SHP77 treated with DMSO at 0.1 percent for 48 hours (cell line): ENCODE measurements at regions not wholly inside any gene's neighbourhood (a gene's known extent, or its start where the extent isn't known, plus 50 kb on each side); places are given as distances from the start of the nearest gene placed in this dataset.

Source experiments
- DNase-seq: peaks from one replicate; lab custom pipeline; 2025; lab: John Stamatoyannopoulos, UW

GRCh38 chr15:59953392-59953883 is 50.7 kb upstream of the FOXB1 start:
- peak; percentile 98 for DNase-seq

DNA sequence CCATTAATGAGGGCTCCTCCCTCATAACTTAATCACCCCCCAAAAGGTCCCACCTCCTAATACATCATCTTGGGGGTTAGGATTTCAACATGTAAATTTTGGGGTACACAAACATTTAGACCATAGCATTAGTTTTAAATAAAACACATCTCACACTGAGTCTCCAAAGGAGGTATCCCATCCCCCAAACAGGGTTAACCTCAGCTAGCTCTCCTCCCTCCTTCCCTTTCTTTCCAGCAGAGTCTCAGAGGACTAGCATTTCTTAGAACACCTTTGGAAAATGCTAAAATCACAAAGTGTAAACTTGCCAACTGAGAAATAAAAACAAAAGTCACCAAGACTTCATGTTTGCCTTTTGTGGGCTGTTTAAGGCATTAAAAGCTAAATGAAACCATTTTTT is 51.2 kb upstream of the FOXB1 start:
- DNase-seq: no peak

GRCh38 chr15:59950603-59951388 is 53.3 kb upstream of the FOXB1 start:
- no peak for DNase-seq

DNA sequence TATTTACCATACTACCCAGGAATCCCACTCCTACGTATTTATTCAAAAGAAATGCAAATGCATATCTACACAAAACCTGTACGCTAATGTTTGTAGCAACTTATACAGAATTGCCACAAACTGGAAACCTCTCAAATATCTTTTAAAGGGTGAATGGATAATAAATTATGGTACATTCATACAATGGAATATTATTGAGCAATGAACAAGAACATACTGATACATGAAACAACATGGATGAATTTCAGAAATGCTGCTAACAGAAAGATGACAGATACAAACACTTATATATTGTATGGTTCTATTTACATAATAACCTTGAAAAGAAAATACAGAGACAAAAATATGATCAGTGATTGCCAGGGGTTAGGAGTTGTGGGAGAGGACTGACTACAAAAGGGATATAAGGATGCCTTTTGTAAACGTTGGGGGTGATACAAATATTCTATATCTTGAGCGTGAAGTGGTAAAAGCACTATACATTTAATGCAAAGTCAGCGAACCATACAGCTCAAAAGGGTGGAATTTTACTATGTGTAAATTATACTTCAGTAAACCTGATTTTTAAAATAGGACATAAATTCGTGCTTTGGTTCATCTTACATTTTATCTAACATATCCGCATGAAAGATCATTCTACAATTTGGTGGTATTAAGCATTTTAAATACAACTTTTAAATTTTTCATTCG is 55.0 kb upstream of the FOXB1 start:
- DNase-seq: no peak

GRCh38 chr15:59946084-59946483 is 58.0 kb upstream of the FOXB1 start:
- DNase-seq: no peak

DNA sequence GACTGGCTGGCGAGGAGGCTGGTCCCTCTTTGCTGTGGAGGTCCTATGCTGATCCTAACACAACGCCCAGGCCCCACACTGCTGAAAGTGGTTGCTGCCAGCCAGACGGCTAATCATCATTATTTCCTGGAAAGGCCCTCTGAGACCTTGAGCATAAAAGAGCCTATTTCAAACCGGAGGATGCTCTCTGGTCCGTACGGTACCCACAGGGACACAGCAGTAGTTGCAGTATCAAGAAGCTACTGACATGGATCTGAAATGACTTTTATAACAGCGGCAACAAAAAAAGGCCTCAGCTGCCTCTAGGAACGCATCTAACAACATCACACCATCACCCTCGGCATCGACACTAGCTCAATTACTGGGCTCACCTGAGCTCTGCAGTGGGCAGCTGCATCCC is 59.1 kb upstream of the FOXB1 start:
- no peak for DNase-seq

DNA sequence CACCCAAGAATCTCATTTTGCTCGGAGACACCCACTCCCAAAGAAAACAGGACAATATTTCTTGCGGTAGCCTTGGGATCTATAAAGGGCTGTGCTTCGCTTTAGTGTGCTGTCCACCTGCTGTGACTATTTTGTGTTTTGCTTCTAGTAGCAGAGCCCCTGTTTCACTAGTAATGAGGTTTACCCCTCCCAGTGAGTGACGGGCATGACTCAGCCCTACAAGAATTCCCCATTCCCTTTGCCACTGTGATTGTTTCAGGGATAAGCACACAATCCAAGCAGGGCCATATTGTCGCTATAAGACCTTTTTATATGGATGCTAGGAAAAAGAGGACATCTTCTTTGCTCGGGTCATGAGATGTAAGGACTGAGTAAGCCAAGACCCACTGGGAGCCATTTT is 62.5 kb upstream of the FOXB1 start:
- no peak for DNase-seq

DNA sequence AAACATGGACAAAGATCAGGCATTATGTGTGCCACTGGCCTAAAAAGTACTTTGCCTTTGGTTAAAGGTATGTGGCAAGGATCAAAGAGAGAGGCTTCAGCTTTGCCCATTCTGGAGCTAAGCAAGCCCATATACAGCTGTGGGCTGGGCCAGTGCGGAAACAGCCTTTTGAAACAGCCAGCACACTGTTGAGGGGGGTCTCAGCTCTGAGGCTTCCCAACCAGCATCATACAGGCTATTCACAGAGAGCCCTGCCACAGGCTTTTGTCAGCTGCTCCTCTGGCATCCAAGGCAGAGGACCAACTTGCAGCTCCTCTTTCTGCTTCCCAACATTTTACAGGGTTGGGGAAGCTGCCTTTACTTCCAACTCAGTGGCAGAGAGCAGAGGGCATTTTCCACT is 63.2 kb upstream of the FOXB1 start:
- DNase-seq: no peak

DNA sequence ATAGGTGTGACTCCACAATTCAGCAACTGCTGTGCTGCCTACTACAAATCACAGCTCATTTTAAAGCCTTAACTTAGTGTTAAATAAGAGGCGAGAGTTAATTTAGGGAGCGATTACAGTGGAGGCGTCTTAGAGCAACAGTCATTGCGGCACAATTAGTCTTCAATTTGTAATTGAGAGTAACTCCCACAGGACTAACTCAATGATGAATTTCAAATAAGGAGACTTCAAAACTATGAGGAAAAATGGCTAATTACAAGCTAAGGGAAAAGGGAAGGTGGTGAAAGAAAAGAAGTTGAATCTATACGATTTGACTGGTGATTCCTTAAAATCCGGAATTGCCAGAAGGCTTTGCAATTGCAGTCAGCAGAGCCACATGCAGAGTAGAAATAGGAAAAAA is 63.7 kb upstream of the FOXB1 start:
- no peak for DNase-seq

- no peak for DNase-seq
Observed at GRCh38 chr15:59936741-59937140, 67.4 kb upstream of the FOXB1 start.

GRCh38 chr15:59933607-59934006 is 70.5 kb upstream of the FOXB1 start:
- no peak for DNase-seq

GRCh38 chr15:59931646-59932261 is 72.4 kb upstream of the FOXB1 start:
- DNase-seq: no peak

DNA sequence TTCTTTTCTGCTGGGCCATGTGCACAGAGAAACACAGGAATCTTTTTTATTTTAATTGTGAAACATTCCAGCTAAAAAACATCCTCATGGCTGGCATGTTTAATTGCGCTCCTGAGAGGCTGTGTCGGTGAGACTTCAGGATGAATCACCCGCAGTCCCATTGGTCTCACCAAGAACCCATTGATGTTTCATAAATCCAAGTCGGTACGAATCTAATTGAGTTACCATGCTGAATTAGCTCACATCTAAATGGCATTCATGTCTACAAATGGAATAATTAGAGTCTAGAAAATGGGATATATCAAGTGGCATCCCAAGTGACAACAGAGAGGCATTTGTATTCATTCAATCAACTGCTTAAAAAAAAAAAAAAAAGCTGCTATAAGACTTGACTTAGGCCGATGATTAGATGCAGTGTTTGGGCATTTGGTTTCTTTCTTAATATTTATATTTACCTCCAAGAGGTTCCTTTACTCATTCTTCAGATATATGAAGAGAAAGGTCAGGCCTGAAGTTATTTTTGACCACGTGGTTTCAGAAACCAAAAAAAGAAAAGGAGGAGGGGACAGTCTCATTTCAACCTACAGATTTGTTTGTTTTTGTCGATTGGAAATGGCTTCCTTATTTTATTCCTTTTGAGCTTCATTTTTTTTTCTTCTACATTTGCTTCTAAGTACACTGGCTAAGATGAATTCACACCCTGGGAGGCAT is 79.1 kb upstream of the FOXB1 start:
- DNase-seq: no peak

DNA sequence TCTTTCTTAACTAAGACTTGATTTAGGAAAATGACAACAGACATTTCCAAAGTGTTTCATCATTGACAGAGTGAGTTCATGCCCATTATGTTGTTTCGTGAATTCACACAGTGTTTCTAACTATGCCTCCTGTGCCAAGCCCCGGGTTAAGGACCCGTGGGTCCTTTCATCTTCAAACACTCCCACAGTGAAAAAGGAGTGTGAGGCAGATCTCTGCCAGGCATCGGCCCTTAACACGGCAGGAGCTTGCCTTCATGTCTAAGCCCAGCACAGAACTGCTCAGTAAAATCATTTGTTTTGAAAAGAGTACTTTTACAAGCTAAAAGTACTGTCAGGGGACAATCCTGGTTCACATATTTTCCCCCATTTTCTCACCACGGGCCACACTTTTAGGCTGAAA is 80.0 kb upstream of the FOXB1 start:
- DNase-seq: no peak

GRCh38 chr15:59923508-59923907 is 80.6 kb upstream of the FOXB1 start:
- no peak for DNase-seq

- DNase-seq: no peak
Observed at GRCh38 chr15:59918994-59919951, 84.8 kb upstream of the FOXB1 start.

- DNase-seq: peak; percentile 53
Observed at GRCh38 chr15:59917504-59918157, 86.5 kb upstream of the FOXB1 start.

GRCh38 chr15:59906046-59906445 is 98.1 kb upstream of the FOXB1 start:
- DNase-seq: no peak

DNA sequence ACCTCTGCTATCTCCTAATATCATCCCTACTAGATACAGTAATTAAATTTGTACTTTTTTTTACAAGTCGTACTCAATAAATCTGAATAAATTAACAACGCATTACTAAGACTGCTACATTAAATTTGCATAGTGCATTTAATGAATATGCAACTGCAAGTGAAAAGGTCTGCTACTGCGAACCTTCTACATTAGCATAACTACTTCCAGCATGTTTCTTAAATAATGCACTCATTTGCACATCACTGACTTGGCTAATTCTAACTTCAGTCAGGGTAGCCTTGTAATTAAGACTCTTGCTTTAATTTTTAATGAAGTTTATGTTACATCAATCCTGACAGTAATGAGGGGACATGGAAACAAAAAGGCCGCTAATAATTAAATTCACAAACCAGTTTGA is 98.9 kb upstream of the FOXB1 start:
- no peak for DNase-seq

DNA sequence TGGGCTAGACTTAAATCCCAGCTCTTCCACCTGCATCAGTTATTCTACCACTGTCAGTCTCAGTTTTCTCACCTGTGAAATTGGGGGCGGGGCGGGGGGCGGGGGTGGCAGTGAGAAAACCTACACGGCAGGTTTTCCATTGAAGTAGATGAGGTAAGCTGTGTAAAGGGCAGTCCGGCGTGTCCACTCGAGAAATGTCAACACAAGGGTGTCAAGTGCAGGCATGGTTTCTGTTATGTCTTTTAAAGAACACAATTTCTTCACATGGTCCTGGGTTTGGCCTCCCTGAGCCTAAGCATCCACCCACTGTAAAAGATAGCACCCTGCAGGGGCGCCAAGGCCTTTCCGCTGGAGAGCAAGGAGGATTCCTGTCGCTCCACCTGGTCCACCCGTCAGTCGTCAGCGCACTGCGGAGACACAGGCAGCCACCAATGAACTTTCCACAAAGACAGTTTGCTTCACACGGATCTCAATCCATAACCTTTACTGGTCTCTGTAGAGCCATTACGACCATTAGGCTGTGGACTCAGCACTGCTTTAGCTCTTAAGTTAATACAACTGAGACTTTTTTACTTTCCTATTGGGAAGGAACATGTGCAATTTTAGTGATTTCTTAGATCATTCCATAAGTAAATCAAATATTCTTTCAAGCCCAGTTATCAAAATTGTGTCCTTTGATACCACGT is 99.5 kb upstream of the FOXB1 start:
- DNase-seq: no peak
